Colonic mucosa (tissue), 4 donors: ENCODE measurements at regions not wholly inside any gene's neighbourhood (a gene's known extent, or its start where the extent isn't known, plus 50 kb on each side); places are given as distances from the start of the nearest gene placed in this dataset.
"Not testable (repeated sequence)": the region's sequence is repeated elsewhere in the genome, so short reads cannot be mapped to it uniquely, and the experiment has no call there.

Experiments used
- DNase-seq: peaks from one replicate; pipeline ENCODE4 v3.0.0-alpha.2; 2020
- H3K27ac ChIP-seq: fragments of 200-600 bp; one replicate; pipeline ENCODE4 v1.8.0; 2021
- H3K27me3 ChIP-seq: fragments of 200-600 bp; one replicate; pipeline ENCODE4 v1.8.0; 2021
- H3K36me3 ChIP-seq: fragments of 200-600 bp; one replicate; pipeline ENCODE4 v1.8.0; 2021
- H3K4me1 ChIP-seq: fragments of 200-600 bp; one replicate; pipeline ENCODE4 v1.8.0; 2021; ENCODE audit warnings: mild to moderate bottlenecking
- H3K4me3 ChIP-seq: fragments of 200-600 bp; one replicate; pipeline ENCODE4 v1.8.0; 2021
- H3K9ac ChIP-seq, 2 donors: one replicate each; pipeline ENCODE4 v1.7.0; 2013; ENCODE audit warnings: control low read depth in 2 of 2, low read depth in 2 of 2, low read length in 2 of 2
- H3K9me3 ChIP-seq: fragments of 200-600 bp; one replicate; pipeline ENCODE4 v1.8.0; 2021
- CTCF ChIP-seq: fragments of 200-600 bp; IDR thresholded peaks from one replicate; pipeline ENCODE4 v1.8.0; 2022; ENCODE audit warnings: antibody characterized with exemption, mild to moderate bottlenecking
- intact Hi-C: fragments of 100-400 bp; cut with DNase I; formaldehyde crosslinking; loops from one replicate; pipeline ENCODE4 v1.14.1; 2022
- donor health status: healthy.
- donor health status: DM: no; HTN: no; CAD: no.
- donor health status: DM: no; HTN: no; CAD: no.

GRCh38 chr5:8839361-8840055 lies 706.4 kb downstream of the SEMA5A start:
- no peak overlapping the region for H3K27ac ChIP-seq
- no peak for DNase-seq
- no peaks in the 10 kb centered on the region for H3K9me3 ChIP-seq
- H3K36me3 ChIP-seq: no peaks in the 10 kb centered on the region
- intact Hi-C loops: no loop called here
- no peaks in the 10 kb centered on the region for H3K4me1 ChIP-seq
- H3K9ac ChIP-seq: no peak overlapping the region
- no peak for TF ChIP-seq CTCF
- no peak overlapping the region for H3K4me3 ChIP-seq
- no peaks in the 10 kb centered on the region for H3K27me3 ChIP-seq

GRCh38 chr5:8840237-8840636 lies 705.6 kb downstream of the SEMA5A start:
- no peak for DNase-seq
- TF ChIP-seq CTCF: no peak
- Histone ChIP-seq H3K27me3 (no peaks in the 10 kb centered on the region), H3K36me3 (no peaks in the 10 kb centered on the region), H3K9me3 (no peaks in the 10 kb centered on the region), H3K27ac (no peak overlapping the region), H3K9ac (no peak overlapping the region), H3K4me3 (no peak overlapping the region), H3K4me1 (no peaks in the 10 kb centered on the region)
- intact Hi-C loops: no loop called here

GRCh38 chr5:8840746-8841145 lies 705.1 kb downstream of the SEMA5A start:
- H3K27ac ChIP-seq, H3K9me3 ChIP-seq, H3K4me1 ChIP-seq, H3K36me3 ChIP-seq, H3K9ac ChIP-seq, H3K4me3 ChIP-seq, H3K27me3 ChIP-seq, DNase-seq, intact Hi-C loops: not testable (repeated sequence)

- Histone ChIP-seq H3K4me3 (no peak overlapping the region), H3K36me3 (no peaks in the 10 kb centered on the region), H3K9ac (no peak overlapping the region), H3K4me1 (no peaks in the 10 kb centered on the region), H3K27me3 (no peaks in the 10 kb centered on the region), H3K27ac (no peak overlapping the region), H3K9me3 (no peaks in the 10 kb centered on the region)
- intact Hi-C loops: no loop called here
- DNase-seq: no peak
- TF ChIP-seq CTCF: no peak
Measured at GRCh38 chr5:8842971-8843551, 702.8 kb downstream of the SEMA5A start.

GRCh38 chr5:8843771-8844170 lies 702.1 kb downstream of the SEMA5A start:
- no peak overlapping the region for H3K4me3 ChIP-seq
- H3K27me3 ChIP-seq: no peaks in the 10 kb centered on the region
- H3K36me3 ChIP-seq: no peaks in the 10 kb centered on the region
- intact Hi-C loops: no loop called here
- TF ChIP-seq CTCF: no peak
- H3K27ac ChIP-seq: no peak overlapping the region
- DNase-seq: no peak
- H3K9me3 ChIP-seq: no peaks in the 10 kb centered on the region
- no peaks in the 10 kb centered on the region for H3K4me1 ChIP-seq
- H3K9ac ChIP-seq: no peak overlapping the region

- H3K27ac ChIP-seq: no peak overlapping the region
- no peak for TF ChIP-seq CTCF
Measured at GRCh38 chr5:8844206-8844605, 701.7 kb downstream of the SEMA5A start.

More at GRCh38 chr5:8844206-8844605, 701.7 kb downstream of the SEMA5A start:
- H3K4me1 ChIP-seq: no peaks in the 10 kb centered on the region
- no peak overlapping the region for H3K4me3 ChIP-seq
- H3K9me3 ChIP-seq: no peaks in the 10 kb centered on the region
- H3K9ac ChIP-seq: no peak overlapping the region
- no peaks in the 10 kb centered on the region for H3K27me3 ChIP-seq
- H3K36me3 ChIP-seq: no peaks in the 10 kb centered on the region
- intact Hi-C loops: no loop called here
- DNase-seq: no peak
